22Rv1 (cell line): ENCODE measurements at regions not wholly inside any gene's neighbourhood (a gene's known extent, or its start where the extent isn't known, plus 50 kb on each side); places are given as distances from the start of the nearest gene placed in this dataset.

Experiments used
- CTCF ChIP-seq: fragments of 450-650 bp; IDR thresholded peaks from 2 replicates; pipeline ENCODE4 v1.5.1; 2017; ENCODE audit warnings: mild to moderate bottlenecking
- ZFX ChIP-seq: fragments of 450-650 bp; IDR thresholded peaks from 2 replicates; pipeline ENCODE4 v1.6.1; 2017; ENCODE audit warnings: antibody characterized with exemption, borderline replicate concordance

GRCh38 chr2:187991389-187991788 lies 300.3 kb upstream of the GULP1 start:
- no peak for TF ChIP-seq ZFX
- TF ChIP-seq CTCF = no peak
